Ovary (tissue), 3 donors: ENCODE measurements at regions not wholly inside any gene's neighbourhood (a gene's known extent, or its start where the extent isn't known, plus 50 kb on each side); places are given as distances from the start of the nearest gene placed in this dataset.

ENCODE experiments used
- EP300 ChIP-seq: sonication (generic); formaldehyde crosslinking; IDR thresholded peaks from one replicate; pipeline ENCODE4 v1.6.1; 2017; ENCODE audit warnings: antibody characterized with exemption
- TF ChIP-seq, protein P1 (sequence below), 3 donors: fragments of 450-650 bp in 2 of 3; fragments of 200-600 bp in 1 of 3; IDR thresholded peaks; one replicate each; pipeline versions ENCODE4 v1.5.1 to v1.8.0; 2016 to 2022; ENCODE audit warnings: antibody characterized with exemption in 3 of 3, mild to moderate bottlenecking in 1 of 3
- donor health status: DM: no; HTN: no; CAD: no.

DNA sequence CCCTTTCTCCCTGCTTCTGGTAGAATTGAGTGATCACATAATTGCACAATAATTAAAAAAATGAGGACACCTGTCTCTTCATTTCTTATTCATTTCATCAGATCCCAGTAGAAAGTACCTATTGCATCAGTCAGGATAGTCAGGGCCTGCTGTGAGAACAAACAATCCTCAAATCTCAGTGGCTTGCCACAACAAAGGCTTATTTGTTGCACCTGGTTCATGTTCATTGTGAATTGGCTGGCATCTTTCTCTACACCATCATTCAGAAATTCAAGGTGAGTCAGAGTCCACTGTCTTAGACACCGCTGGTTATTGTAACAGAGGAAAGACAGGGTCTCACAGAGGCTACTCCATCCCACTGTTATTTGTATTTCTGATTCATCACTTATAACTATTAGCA, 409.8 kb downstream of the STIM2 start:
- no peak for TF ChIP-seq EP300
- TF ChIP-seq, protein P1, sequence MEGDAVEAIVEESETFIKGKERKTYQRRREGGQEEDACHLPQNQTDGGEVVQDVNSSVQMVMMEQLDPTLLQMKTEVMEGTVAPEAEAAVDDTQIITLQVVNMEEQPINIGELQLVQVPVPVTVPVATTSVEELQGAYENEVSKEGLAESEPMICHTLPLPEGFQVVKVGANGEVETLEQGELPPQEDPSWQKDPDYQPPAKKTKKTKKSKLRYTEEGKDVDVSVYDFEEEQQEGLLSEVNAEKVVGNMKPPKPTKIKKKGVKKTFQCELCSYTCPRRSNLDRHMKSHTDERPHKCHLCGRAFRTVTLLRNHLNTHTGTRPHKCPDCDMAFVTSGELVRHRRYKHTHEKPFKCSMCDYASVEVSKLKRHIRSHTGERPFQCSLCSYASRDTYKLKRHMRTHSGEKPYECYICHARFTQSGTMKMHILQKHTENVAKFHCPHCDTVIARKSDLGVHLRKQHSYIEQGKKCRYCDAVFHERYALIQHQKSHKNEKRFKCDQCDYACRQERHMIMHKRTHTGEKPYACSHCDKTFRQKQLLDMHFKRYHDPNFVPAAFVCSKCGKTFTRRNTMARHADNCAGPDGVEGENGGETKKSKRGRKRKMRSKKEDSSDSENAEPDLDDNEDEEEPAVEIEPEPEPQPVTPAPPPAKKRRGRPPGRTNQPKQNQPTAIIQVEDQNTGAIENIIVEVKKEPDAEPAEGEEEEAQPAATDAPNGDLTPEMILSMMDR (IDR thresholded peaks at IDR 0.05) = no peak
